HFFc6 (cell line): ENCODE measurements at regions not wholly inside any gene's neighbourhood (a gene's known extent, or its start where the extent isn't known, plus 50 kb on each side); places are given as distances from the start of the nearest gene placed in this dataset.

Experiments
- DNase-seq: peaks from one replicate; pipeline ENCODE4 v3.0.0-alpha.2; 2018
- H3K27ac Mint-ChIP-seq: 2 replicates; pipeline ENCODE4 v1.8.0; 2020; ENCODE audit warnings: mild to moderate bottlenecking, mixed read lengths
- H3K27me3 Mint-ChIP-seq: 2 replicates; pipeline ENCODE4 v1.8.0; 2021; ENCODE audit warnings: mild to moderate bottlenecking, moderate library complexity, mixed read lengths; ENCODE audit not compliant: insufficient read depth
- H3K36me3 Mint-ChIP-seq: 2 replicates; pipeline ENCODE4 v1.8.0; 2021; ENCODE audit warnings: low read depth, mixed read lengths
- H3K4me1 Mint-ChIP-seq: 2 replicates; pipeline ENCODE4 v1.8.0; 2020; ENCODE audit warnings: low read depth, mixed read lengths
- H3K4me3 Mint-ChIP-seq: 2 replicates; pipeline ENCODE4 v1.8.0; 2020; ENCODE audit warnings: mild to moderate bottlenecking, moderate library complexity, mixed read lengths
- H3K9me3 Mint-ChIP-seq: 2 replicates; pipeline ENCODE4 v1.8.0; 2020; ENCODE audit warnings: mild to moderate bottlenecking, mixed read lengths
- TF ChIP-seq, protein P1 (sequence below): fragments of 200-600 bp; sonication (generic); IDR thresholded peaks from 2 replicates; pipeline ENCODE4 v1.5.0; 2021; ENCODE audit warnings: antibody characterized with exemption, mild to moderate bottlenecking

DNA sequence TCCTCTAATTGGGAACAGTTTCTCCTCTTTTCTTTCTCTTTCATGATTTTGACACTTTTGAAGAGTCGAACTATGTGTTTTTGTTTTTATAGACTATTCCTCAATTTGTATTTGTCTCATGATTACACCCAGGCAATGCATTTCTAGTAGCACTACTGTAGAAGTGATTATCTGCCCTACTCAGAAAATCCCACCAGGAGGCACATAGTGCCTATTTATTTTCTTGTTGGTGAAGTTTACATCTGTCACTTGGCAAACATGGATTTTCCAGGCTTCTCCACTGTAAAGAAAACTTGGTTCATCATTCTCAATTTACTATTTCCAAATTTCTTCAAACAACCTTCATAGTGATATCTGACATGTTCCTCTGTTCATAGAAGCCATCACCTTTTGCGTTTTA is 893.9 kb downstream of the CCSER2 start:
- TF ChIP-seq, protein P1, sequence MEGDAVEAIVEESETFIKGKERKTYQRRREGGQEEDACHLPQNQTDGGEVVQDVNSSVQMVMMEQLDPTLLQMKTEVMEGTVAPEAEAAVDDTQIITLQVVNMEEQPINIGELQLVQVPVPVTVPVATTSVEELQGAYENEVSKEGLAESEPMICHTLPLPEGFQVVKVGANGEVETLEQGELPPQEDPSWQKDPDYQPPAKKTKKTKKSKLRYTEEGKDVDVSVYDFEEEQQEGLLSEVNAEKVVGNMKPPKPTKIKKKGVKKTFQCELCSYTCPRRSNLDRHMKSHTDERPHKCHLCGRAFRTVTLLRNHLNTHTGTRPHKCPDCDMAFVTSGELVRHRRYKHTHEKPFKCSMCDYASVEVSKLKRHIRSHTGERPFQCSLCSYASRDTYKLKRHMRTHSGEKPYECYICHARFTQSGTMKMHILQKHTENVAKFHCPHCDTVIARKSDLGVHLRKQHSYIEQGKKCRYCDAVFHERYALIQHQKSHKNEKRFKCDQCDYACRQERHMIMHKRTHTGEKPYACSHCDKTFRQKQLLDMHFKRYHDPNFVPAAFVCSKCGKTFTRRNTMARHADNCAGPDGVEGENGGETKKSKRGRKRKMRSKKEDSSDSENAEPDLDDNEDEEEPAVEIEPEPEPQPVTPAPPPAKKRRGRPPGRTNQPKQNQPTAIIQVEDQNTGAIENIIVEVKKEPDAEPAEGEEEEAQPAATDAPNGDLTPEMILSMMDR, result no peak
- Mint-ChIP-seq H3K27me3 (no peaks in the 10 kb centered on the region; the same call in 1 of the 2 replicates), H3K4me1 (no peaks in the 10 kb centered on the region), H3K36me3 (peaks cover 4% of the 10 kb centered on the region; the same call in 1 of the 2 replicates), H3K27ac (no peak overlapping the region), H3K9me3 (peaks cover 36% of the 10 kb centered on the region), H3K4me3 (no peak overlapping the region)
- no peak for DNase-seq

DNA sequence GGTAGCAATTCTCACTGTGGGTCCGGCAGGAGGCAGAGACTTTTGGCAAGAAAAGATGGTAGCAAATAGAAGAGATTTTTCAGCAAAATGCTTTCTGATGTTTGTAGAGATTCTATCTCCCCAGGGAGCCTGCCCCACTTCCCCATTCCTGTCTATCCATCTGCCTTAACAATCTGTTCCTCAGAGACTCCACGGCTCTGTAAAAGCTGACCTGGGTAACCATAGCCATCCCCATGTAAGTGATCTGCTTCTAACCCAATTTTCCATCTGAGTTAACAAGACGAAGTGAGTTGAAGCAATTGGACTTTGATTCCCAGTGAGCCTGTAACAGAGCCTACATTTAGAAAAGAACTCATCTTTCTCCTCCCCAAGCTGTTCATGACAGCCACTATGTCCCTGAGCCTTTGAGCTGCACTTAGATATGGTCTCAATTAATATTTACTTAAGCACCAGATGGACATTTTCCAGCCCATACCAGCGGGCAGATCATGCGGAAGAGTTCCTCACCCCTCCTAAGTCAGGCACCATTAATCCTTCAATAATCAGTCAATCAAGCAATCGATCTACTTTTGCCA is 896.1 kb downstream of the CCSER2 start:
- DNase-seq, result no peak
- Mint-ChIP-seq H3K9me3 (peaks cover 42% of the 10 kb centered on the region), H3K4me3 (no peak overlapping the region), H3K27ac (no peak overlapping the region), H3K36me3 (peaks cover 4% of the 10 kb centered on the region; the same call in 1 of the 2 replicates), H3K4me1 (no peaks in the 10 kb centered on the region), H3K27me3 (peaks cover 1% of the 10 kb centered on the region)
- TF ChIP-seq, protein P1, result no peak

DNA sequence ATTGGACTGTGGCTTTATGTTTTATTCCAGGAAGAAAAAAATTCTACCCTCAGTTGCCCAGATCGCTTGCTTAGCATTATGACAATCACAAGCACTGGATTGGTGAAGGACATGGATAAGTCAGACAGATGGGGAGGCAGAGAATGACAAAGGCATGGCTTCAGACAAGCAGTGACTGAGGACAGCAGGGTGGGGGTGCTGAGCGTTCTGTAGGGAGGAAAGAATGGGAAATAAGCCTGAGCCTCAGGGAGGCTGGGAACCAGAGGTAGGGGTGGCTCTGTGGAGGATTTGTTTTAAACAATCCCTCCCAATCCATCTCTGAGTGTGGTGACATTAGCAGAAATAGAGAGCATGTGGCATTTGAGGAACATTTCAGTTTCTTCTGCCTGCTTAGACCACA is 896.9 kb downstream of the CCSER2 start:
- H3K9me3 Mint-ChIP-seq, result peaks cover 44% of the 10 kb centered on the region
- no peak overlapping the region for H3K4me3 Mint-ChIP-seq
- no peaks in the 10 kb centered on the region for H3K4me1 Mint-ChIP-seq
- TF ChIP-seq, protein P1, result no peak
- no peak overlapping the region for H3K27ac Mint-ChIP-seq
- H3K36me3 Mint-ChIP-seq, result peaks cover 4% of the 10 kb centered on the region; the same call in 1 of the 2 replicates
- peaks cover 1% of the 10 kb centered on the region for H3K27me3 Mint-ChIP-seq
- no peak for DNase-seq

DNA sequence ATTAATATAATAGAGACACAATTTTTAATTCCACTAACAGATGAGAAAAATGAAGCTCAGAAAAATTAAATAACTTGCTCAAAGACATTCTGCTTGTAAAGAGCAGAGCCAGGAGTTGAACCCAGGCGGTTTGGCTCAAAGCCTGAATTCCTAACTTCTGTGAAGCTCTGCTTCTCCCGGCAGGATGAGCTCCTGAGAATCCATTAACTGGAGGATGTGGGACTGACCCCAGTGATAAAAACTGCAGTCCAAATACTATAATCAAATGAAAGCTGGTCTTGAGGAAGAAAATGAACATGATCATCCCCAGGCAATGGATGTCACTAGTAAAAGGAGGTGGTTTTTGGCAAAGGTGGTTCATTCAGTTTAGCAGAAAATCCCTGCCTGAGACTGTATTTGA is 898.2 kb downstream of the CCSER2 start:
- TF ChIP-seq, protein P1, result no peak
- Mint-ChIP-seq H3K36me3 (peaks cover 4% of the 10 kb centered on the region; the same call in 1 of the 2 replicates), H3K27ac (no peak overlapping the region), H3K9me3 (peaks cover 39% of the 10 kb centered on the region), H3K4me3 (no peak overlapping the region), H3K4me1 (no peaks in the 10 kb centered on the region), H3K27me3 (peaks cover 1% of the 10 kb centered on the region)
- DNase-seq, result no peak

DNA sequence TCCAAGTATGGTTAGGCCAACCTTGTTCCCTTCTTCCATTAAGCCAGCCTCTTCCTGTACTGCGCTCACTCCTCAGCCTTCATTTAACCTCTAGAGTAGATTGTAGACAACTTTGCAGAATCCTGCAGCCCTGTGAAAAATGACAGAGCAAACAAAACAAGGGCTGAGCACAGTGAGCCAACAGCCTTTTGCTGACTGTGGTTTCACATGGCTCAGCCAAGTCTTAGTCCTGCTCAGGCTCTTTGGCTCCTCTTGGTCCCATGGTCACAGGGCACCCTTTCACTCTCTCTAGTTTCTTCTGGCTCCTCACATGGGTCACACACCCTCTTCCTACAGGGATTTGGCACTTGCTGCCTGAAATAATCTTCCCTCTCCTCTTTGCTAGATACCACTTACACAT is 900.3 kb downstream of the CCSER2 start:
- peaks cover 1% of the 10 kb centered on the region for H3K27me3 Mint-ChIP-seq
- H3K4me3 Mint-ChIP-seq, result no peak overlapping the region
- H3K36me3 Mint-ChIP-seq, result peaks cover 4% of the 10 kb centered on the region; the same call in 1 of the 2 replicates
- DNase-seq, result no peak
- peaks cover 39% of the 10 kb centered on the region for H3K9me3 Mint-ChIP-seq
- no peak overlapping the region for H3K27ac Mint-ChIP-seq
- TF ChIP-seq, protein P1, result no peak
- H3K4me1 Mint-ChIP-seq, result no peaks in the 10 kb centered on the region
